Astrocyte (in vitro differentiated cells and primary cell): ENCODE measurements at regions not wholly inside any gene's neighbourhood (a gene's known extent, or its start where the extent isn't known, plus 50 kb on each side); places are given as distances from the start of the nearest gene placed in this dataset.

Experiments
- DNase-seq: peaks from one replicate; pipeline ENCODE4 v3.0.0-alpha.2; 2010; ENCODE audit warnings: low read depth
- FAIRE-seq: peaks from 2 replicates; lab custom pipeline; 2011; peaks lifted over from hg19 to GRCh38; lab: Jason Lieb, UNC
- H2AFZ ChIP-seq: 2 replicates; pipeline ENCODE4 v1.6.0; 2012; ENCODE audit warnings: low read depth, low read length, inconsistent platforms
- H3K27ac ChIP-seq: 2 replicates; pipeline ENCODE4 v1.5.1; 2011; ENCODE audit warnings: low read depth, low read length, inconsistent platforms
- H3K27me3 ChIP-seq: 2 replicates; pipeline ENCODE4 v1.6.0; 2011; ENCODE audit warnings: low read length, inconsistent platforms; ENCODE audit not compliant: insufficient read depth
- H3K36me3 ChIP-seq: 2 replicates; pipeline ENCODE4 v1.5.1; 2011; ENCODE audit warnings: low read length, inconsistent platforms; ENCODE audit not compliant: insufficient read depth
- H3K4me1 ChIP-seq: 2 replicates; pipeline ENCODE4 v1.5.1; 2011; ENCODE audit warnings: low read length, inconsistent platforms; ENCODE audit not compliant: insufficient read depth
- H3K4me2 ChIP-seq: 2 replicates; pipeline ENCODE4 v1.6.0; 2012; ENCODE audit warnings: low read length, inconsistent platforms
- H3K4me3 ChIP-seq: 2 replicates; pipeline ENCODE4 v1.5.1; 2011; ENCODE audit warnings: low read depth, mild to moderate bottlenecking, low read length, inconsistent platforms; ENCODE audit not compliant: insufficient read depth
- H3K79me2 ChIP-seq: 2 replicates; pipeline ENCODE4 v1.6.0; 2012; ENCODE audit warnings: mild to moderate bottlenecking, low read length, inconsistent platforms; ENCODE audit not compliant: insufficient read depth
- H3K9ac ChIP-seq: 2 replicates; pipeline ENCODE4 v1.6.0; 2012; ENCODE audit warnings: mild to moderate bottlenecking, low read length, inconsistent platforms
- H3K9me3 ChIP-seq: 2 replicates; pipeline ENCODE4 v1.5.1; 2012; ENCODE audit warnings: low read depth, mild to moderate bottlenecking, low read length, inconsistent platforms; ENCODE audit not compliant: insufficient read depth
- H4K20me1 ChIP-seq: 2 replicates; pipeline ENCODE4 v1.6.0; 2012; ENCODE audit warnings: low read length, inconsistent platforms; ENCODE audit not compliant: insufficient read depth
- H3K27ac Mint-ChIP-seq: one replicate; pipeline ENCODE4 v1.8.0; 2021; ENCODE audit warnings: mild to moderate bottlenecking, mixed read lengths; ENCODE audit not compliant: unreplicated experiment
- H3K27me3 Mint-ChIP-seq: one replicate; pipeline ENCODE4 v1.8.0; 2021; ENCODE audit warnings: low read depth, mixed read lengths; ENCODE audit not compliant: unreplicated experiment
- H3K36me3 Mint-ChIP-seq: one replicate; pipeline ENCODE4 v1.8.0; 2021; ENCODE audit warnings: low read depth, mixed read lengths; ENCODE audit not compliant: unreplicated experiment
- H3K4me1 Mint-ChIP-seq: one replicate; pipeline ENCODE4 v1.8.0; 2021; ENCODE audit warnings: low read depth, mixed read lengths; ENCODE audit not compliant: unreplicated experiment
- H3K4me3 Mint-ChIP-seq: one replicate; pipeline ENCODE4 v1.8.0; 2021; ENCODE audit warnings: mild to moderate bottlenecking, moderate library complexity, mixed read lengths; ENCODE audit not compliant: unreplicated experiment
- H3K9me3 Mint-ChIP-seq: one replicate; pipeline ENCODE4 v1.8.0; 2021; ENCODE audit warnings: mild to moderate bottlenecking, mixed read lengths; ENCODE audit not compliant: unreplicated experiment
- CTCF ChIP-seq: IDR thresholded peaks from 2 replicates; pipeline ENCODE4 v1.5.1; 2011; ENCODE audit warnings: low read depth, mild to moderate bottlenecking, inconsistent platforms, low read length, moderate library complexity; ENCODE audit not compliant: insufficient read depth
- EZH2 ChIP-seq: IDR thresholded peaks from 2 replicates; pipeline ENCODE4 v1.6.1; 2012; ENCODE audit warnings: mild to moderate bottlenecking, low read length, inconsistent platforms; ENCODE audit not compliant: insufficient read depth

- Mint-ChIP-seq H3K4me1 (no peaks in the 10 kb centered on the region), H3K4me3 (no peak overlapping the region), H3K36me3 (no peaks in the 10 kb centered on the region), H3K27me3 (no peaks in the 10 kb centered on the region), H3K9me3 (no peaks in the 10 kb centered on the region), H3K27ac (no peak overlapping the region)
- no peaks in the 10 kb centered on the region for H3K4me1 ChIP-seq
- no peaks in the 10 kb centered on the region for H3K36me3 ChIP-seq
- H3K4me3 ChIP-seq = no peak overlapping the region
- no peak overlapping the region for H3K4me2 ChIP-seq
- no peaks in the 10 kb centered on the region for H3K9me3 ChIP-seq
- no peak for DNase-seq
- H3K9ac ChIP-seq = no peak overlapping the region
- no peak for FAIRE-seq
- TF ChIP-seq EZH2 (no peak), CTCF (no peak)
- H4K20me1 ChIP-seq = no peaks in the 10 kb centered on the region
- H3K79me2 ChIP-seq = no peaks in the 10 kb centered on the region
- no peaks in the 10 kb centered on the region for H3K27me3 ChIP-seq
- H2AFZ ChIP-seq = no peak overlapping the region
- no peak overlapping the region for H3K27ac ChIP-seq
Measured at GRCh38 chr9:28396058-28396457, 822.8 kb upstream of the C9orf72 start.

GRCh38 chr9:28407351-28407750 is 834.1 kb upstream of the C9orf72 start:
- Mint-ChIP-seq H3K4me3 (no peak overlapping the region), H3K36me3 (no peaks in the 10 kb centered on the region)

More at GRCh38 chr9:28407351-28407750, 834.1 kb upstream of the C9orf72 start:
- Histone ChIP-seq H2AFZ (no peak overlapping the region), H3K36me3 (no peaks in the 10 kb centered on the region), H3K4me2 (no peak overlapping the region), H3K27me3 (no peaks in the 10 kb centered on the region), H4K20me1 (no peaks in the 10 kb centered on the region), H3K79me2 (no peaks in the 10 kb centered on the region), H3K4me3 (no peak overlapping the region), H3K9me3 (no peaks in the 10 kb centered on the region), H3K27ac (no peak overlapping the region), H3K9ac (no peak overlapping the region), H3K4me1 (no peaks in the 10 kb centered on the region)
- no peaks in the 10 kb centered on the region for H3K9me3 Mint-ChIP-seq
- TF ChIP-seq EZH2 (no peak), CTCF (no peak)
- DNase-seq (no peak), FAIRE-seq (no peak)
- no peak overlapping the region for H3K27ac Mint-ChIP-seq
- peaks cover 2% of the 10 kb centered on the region for H3K27me3 Mint-ChIP-seq
- H3K4me1 Mint-ChIP-seq = no peaks in the 10 kb centered on the region
